ENCODE measurements at regions not wholly inside any gene's neighbourhood (a gene's known extent, or its start where the extent isn't known, plus 50 kb on each side); places are given as distances from the start of the nearest gene placed in this dataset.

GRCh38 chr1:208513799-208514198 is 269.6 kb upstream of the PLXNA2 start:
- DNase-seq = no peak

- no peak for DNase-seq
Measured at GRCh38 chr1:208515129-208515528, 270.9 kb upstream of the PLXNA2 start.

GRCh38 chr1:208516780-208517179 is 272.6 kb upstream of the PLXNA2 start:
- DNase-seq = no peak

GRCh38 chr1:208520438-208521099 is 276.4 kb upstream of the PLXNA2 start:
- no peak for DNase-seq

GRCh38 chr1:208521534-208521933 is 277.4 kb upstream of the PLXNA2 start:
- no peak for DNase-seq

- DNase-seq = no peak
Measured at GRCh38 chr1:208523007-208523406, 278.8 kb upstream of the PLXNA2 start.

GRCh38 chr1:208524376-208524775 is 280.2 kb upstream of the PLXNA2 start:
- DNase-seq = no peak

GRCh38 chr1:208524925-208525324 is 280.7 kb upstream of the PLXNA2 start:
- no peak for DNase-seq

GRCh38 chr1:208525417-208525816 is 281.2 kb upstream of the PLXNA2 start:
- no peak for DNase-seq

GRCh38 chr1:208526613-208527125 is 282.5 kb upstream of the PLXNA2 start:
- no peak for DNase-seq

- DNase-seq = no peak
Measured at GRCh38 chr1:208527156-208527555, 283.0 kb upstream of the PLXNA2 start.

- DNase-seq = no peak
Measured at GRCh38 chr1:208528578-208529240, 284.5 kb upstream of the PLXNA2 start.

- DNase-seq = no peak
Measured at GRCh38 chr1:208531003-208531750, 287.0 kb upstream of the PLXNA2 start.

GRCh38 chr1:208533746-208534598 is 289.8 kb upstream of the PLXNA2 start:
- no peak for DNase-seq

GRCh38 chr1:208534599-208534897 is 290.4 kb upstream of the PLXNA2 start:
- DNase-seq = no peak

GRCh38 chr1:208534979-208535378 is 290.8 kb upstream of the PLXNA2 start:
- DNase-seq = no peak

GRCh38 chr1:208535511-208535910 is 291.3 kb upstream of the PLXNA2 start:
- no peak for DNase-seq

- no peak for DNase-seq
Measured at GRCh38 chr1:208536212-208536611, 292.0 kb upstream of the PLXNA2 start.

GRCh38 chr1:208537198-208537597 is 293.0 kb upstream of the PLXNA2 start:
- no peak for DNase-seq

GRCh38 chr1:208538078-208538477 is 293.9 kb upstream of the PLXNA2 start:
- no peak for DNase-seq

GRCh38 chr1:208538587-208538986 is 294.4 kb upstream of the PLXNA2 start:
- DNase-seq = no peak

GRCh38 chr1:208540724-208541123 is 296.5 kb upstream of the PLXNA2 start:
- DNase-seq = no peak
